ENCODE measurements at regions not wholly inside any gene's neighbourhood (a gene's known extent, or its start where the extent isn't known, plus 50 kb on each side); places are given as distances from the start of the nearest gene placed in this dataset.

DNA sequence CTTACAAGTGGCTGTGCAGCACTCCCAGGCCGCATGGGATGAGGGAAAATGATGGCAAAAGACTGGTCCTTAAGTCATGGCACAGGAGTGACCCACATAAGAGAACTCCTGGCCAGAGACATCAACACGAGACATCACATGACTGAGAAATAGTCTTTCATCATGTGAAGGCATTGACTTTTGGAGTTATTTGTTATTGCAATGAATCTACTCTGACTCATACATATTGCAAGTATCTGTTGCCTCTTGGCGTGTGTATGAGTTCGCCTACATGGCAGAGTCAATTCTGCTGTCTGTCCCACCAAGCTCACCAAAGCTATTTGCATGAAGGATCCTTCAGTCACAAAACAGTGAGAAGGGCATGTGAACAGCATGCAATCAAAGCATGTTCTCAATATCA, 59.7 kb upstream of the HABP2 start:
- no peak for DNase-seq (ENCODE audit: low read depth)
- no peak overlapping the region for H3K4me3 ChIP-seq (ENCODE audit: low read depth, low read length)
- no peak for TF ChIP-seq CTCF (conservative IDR thresholded peaks at IDR 0.05; ENCODE audit: low read depth, low read length)

DNA sequence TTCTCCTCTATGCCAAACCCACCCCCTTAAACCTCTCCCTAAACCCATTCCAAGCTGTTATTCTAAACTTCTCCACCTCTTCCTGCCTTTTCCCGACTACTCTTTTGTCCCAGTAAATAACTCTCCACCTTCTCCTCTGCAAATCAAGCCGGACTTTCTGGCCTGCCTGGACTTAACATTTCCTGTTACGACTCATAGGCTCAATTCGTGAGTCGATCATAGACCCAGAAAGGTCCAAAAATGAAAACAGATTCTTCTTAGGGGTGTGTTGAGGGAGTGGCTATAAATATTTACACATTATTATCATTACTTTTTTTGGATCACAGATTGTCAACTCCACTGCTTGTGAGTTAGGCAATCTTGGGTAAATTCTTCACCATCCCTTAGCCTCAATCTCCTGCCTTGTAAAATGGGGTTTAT, 59.0 kb upstream of the HABP2 start:
- no peak for DNase-seq (ENCODE audit: low read depth)
- no peak overlapping the region for H3K4me3 ChIP-seq (ENCODE audit: low read depth, low read length)
- TF ChIP-seq CTCF (conservative IDR thresholded peaks at IDR 0.05; ENCODE audit: low read depth, low read length) = no peak

DNA sequence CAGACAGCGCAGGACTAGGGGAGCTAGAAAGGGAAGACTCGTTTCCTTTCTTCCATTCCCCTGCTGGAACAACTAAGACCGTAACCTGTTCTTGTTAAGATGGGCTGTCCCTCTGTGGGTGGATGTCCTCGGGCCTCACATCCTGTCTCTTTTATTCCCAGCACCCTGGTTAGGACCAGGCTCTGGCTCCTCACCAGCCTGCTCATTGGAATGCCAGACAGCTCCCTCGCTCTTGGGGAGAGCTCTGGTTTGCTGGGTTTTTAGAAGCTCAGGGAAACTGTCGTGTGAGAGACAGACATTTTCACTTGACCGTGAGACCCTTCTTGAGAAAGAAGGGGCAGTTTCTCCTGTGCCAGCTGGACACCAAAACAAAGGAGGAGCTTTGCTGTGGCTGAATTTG, 58.1 kb upstream of the HABP2 start:
- no peak for DNase-seq (ENCODE audit: low read depth)
- no peak for TF ChIP-seq CTCF (conservative IDR thresholded peaks at IDR 0.05; ENCODE audit: low read depth, low read length)
- no peak overlapping the region for H3K4me3 ChIP-seq (ENCODE audit: low read depth, low read length)

DNA sequence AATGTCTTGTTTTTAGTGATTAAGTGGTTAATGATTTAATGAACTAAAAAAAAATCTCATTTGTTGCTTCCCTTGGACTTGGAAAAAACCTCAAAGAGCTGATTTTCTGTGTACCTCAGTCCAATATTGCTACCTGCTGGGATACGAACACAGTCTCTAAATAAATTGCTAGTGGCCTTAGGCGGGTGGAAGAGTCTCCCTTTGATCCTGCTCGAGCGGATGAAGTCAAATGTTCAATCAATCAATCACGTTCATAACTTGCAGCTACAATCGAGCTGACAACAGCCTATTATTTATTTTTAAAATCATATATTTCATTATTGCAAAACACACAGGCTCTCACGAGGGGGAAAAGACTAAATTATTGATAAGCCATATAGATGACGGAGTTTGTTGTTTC, 57.3 kb upstream of the HABP2 start:
- no peak for TF ChIP-seq CTCF (conservative IDR thresholded peaks at IDR 0.05; ENCODE audit: low read depth, low read length)

DNA sequence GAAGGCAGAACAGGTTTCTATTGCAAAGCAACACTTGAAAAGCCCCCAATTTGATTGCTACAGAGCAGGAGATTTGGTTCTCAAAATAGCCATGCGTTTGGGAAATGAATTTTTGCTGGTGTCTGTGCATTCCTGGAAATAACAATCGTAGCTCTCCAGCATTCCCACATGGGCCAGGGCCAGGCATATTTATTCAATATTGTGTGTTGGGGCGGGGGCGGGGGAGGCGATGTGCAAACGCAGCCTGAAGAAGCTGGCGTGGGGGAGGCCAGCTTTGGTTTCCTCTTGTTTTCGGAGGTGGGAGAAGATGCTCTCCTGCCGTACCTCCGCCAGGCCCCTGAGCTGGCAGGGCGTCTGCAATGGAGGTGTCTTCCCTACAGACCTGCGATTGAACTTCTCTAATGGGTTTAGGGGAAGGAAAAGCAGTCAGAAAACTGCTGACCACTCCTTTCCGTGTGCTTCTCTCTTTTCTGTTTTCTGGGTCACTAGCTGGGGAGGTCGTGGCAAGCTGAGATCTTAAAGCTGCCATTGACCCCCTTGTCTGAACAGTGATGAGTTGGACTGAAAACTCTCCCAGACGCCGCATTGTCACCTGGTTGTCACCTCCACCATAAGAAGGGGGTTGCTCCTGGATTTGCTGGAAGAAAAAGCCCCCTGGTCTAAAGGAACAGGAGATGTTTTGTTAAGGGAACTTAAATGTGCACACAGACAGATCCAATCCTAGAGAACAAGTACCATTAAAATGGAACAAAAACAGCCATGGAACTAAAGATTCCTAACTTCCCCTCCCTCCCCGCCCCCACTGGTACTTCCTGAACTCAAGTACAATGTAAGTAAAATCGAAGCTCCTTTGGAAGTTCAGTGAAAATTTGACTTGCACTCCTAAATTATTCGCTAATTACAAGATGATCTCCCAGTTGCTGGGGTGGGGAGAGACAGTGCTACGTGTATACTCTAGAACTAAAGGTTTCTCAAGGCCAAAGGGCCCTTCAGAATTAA, 56.4 kb upstream of the HABP2 start:
- no peak for DNase-seq (ENCODE audit: low read depth)
- TF ChIP-seq CTCF (conservative IDR thresholded peaks at IDR 0.05; ENCODE audit: low read depth, low read length) = no peak
- H3K4me3 ChIP-seq (ENCODE audit: low read depth, low read length) = no peak overlapping the region

More for the DNA sequence above, 57.3 kb upstream of the HABP2 start:
- H3K4me3 ChIP-seq (ENCODE audit: low read depth, low read length) = no peak overlapping the region
- no peak for DNase-seq (ENCODE audit: low read depth)

GRCh38 chr10:113497198-113497597, 55.7 kb upstream of the HABP2 start:
- no peak overlapping the region for H3K4me3 ChIP-seq (ENCODE audit: low read depth, low read length)
- DNase-seq (ENCODE audit: low read depth) = no peak
- no peak for TF ChIP-seq CTCF (conservative IDR thresholded peaks at IDR 0.05; ENCODE audit: low read depth, low read length)

DNA sequence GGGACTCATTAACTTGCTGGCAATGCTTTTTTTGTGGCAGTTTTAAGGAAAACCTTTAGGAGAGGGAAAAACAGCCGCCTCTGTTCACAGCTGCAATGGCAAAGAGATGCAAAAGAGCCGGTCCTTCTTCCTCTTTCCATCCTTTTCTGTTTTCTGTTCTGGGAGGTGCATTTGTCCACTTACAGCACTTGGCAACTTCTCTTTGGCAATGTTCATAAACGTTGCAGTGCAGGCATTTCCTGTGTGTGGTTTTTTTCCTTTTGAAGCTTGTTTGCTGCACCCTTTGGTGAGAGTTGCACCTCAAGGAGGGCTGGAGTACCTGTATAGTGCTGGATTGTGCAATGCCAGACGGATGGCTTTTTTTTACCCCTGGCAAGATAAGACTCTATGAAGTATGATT, 53.9 kb upstream of the HABP2 start:
- TF ChIP-seq CTCF (conservative IDR thresholded peaks at IDR 0.05; ENCODE audit: low read depth, low read length) = no peak
- H3K4me3 ChIP-seq (ENCODE audit: low read depth, low read length) = no peak overlapping the region
- no peak for DNase-seq (ENCODE audit: low read depth)

Measured in epithelial cell of proximal tubule (primary cell).